GM10266 (cell line): ENCODE measurements at regions not wholly inside any gene's neighbourhood (a gene's known extent, or its start where the extent isn't known, plus 50 kb on each side); places are given as distances from the start of the nearest gene placed in this dataset.
A peak's percentile ranks its signal among the peaks of the same experiment; 100 is the strongest.

Experiments used
- DNase-seq: peaks from one replicate; pipeline ENCODE4 v3.0.0; 2012; ENCODE audit errors: extremely low spot score
- TF ChIP-seq, protein P1 (sequence below): IDR thresholded peaks from 2 replicates; pipeline ENCODE4 v1.5.1; 2012; ENCODE audit warnings: mild to moderate bottlenecking, low read depth; ENCODE audit not compliant: control insufficient read depth, insufficient read depth; ENCODE audit errors: missing control alignments

GRCh38 chr4:108466936-108467902, 153.2 kb upstream of the RPL34 start:
- TF ChIP-seq, protein P1, sequence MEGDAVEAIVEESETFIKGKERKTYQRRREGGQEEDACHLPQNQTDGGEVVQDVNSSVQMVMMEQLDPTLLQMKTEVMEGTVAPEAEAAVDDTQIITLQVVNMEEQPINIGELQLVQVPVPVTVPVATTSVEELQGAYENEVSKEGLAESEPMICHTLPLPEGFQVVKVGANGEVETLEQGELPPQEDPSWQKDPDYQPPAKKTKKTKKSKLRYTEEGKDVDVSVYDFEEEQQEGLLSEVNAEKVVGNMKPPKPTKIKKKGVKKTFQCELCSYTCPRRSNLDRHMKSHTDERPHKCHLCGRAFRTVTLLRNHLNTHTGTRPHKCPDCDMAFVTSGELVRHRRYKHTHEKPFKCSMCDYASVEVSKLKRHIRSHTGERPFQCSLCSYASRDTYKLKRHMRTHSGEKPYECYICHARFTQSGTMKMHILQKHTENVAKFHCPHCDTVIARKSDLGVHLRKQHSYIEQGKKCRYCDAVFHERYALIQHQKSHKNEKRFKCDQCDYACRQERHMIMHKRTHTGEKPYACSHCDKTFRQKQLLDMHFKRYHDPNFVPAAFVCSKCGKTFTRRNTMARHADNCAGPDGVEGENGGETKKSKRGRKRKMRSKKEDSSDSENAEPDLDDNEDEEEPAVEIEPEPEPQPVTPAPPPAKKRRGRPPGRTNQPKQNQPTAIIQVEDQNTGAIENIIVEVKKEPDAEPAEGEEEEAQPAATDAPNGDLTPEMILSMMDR: no peak

DNA sequence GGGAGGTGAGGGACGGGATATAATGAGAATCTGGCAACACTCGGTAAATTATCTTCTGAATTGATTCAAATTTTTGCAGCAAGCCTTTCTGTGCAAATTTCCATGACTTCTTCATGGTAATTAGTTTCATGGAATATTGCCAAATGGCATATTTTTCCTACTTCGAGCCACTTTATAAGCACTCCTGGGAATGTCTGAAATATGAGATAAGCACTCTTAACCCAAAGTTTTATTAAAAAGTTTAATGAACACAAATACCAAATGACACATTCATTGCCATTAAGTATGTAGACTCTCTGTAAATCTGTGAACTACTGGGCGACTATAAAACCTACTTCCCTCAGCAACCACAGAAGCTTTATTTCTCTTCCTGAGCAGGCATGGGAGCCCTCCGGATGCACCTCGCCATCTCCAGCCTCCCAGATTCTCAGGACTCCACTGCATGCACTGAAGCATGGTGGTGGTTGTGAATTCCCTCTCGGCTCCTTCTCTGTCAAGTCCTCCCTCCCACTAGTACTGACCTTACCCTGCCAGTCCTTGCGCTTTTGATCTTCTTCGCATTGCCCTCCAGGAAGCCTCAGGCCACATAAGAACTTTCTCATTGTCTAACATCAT, 154.4 kb upstream of the RPL34 start:
- TF ChIP-seq, protein P1: no peak
- no peak for DNase-seq

More at GRCh38 chr4:108466936-108467902, 153.2 kb upstream of the RPL34 start:
- DNase-seq: peak; percentile 8

DNA sequence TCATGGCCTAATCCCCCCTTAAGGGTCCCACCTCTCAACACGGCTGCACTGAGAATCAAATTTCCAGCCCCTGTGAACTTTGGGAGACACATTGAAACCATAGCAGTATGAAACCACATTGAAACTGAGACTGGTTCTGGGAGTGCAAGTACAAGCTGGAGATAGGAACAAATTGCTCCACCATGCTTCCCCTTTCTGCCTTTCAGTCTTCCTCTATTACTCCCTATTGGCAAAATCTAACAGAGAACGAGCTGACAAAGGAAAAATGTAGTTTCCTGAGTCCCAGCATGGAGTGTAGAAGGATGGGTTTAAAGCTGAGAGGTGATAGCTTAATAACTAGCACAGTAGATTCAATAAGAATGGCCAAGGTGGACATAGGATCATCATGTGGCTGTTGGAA, 161.7 kb upstream of the RPL34 start:
- no peak for DNase-seq
- TF ChIP-seq, protein P1: no peak

DNA sequence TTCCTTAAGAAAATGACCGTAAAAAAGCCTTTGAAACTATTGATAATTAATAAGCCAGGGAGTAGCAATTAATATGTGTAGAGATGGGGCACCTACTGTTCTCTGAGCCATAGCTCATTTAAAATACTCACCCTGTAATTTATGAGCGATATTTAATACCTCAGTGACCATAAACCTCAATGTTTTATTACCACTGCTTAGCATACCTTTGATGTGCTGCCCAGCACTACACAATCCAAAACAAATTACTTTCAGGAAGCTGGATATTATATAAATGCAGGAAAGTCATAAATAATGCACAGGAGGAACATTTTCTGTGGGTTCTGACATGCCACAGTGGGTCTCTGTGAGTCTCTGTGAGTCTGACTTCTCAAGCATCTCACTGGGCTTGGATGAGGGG, 166.1 kb upstream of the RPL34 start:
- TF ChIP-seq, protein P1: no peak
- DNase-seq: no peak

DNA sequence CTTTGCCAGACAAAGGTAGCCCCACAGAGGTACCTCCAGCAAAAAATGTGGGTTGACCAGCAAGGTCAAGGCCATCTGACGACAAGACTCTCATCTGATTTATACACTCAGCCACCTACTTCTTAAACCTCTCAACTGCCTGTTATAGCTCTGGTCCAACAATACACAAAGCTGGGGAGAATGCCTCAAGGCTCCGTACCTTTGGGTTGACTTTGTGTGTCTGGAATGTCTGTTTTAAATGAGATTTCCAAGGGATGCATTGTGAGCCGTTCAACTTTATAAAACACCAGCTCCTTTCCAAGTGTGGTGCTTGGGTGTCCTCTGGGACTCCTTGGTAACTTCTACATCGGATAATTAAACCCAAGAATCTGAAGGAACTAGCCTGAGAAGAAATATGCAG, 167.0 kb upstream of the RPL34 start:
- DNase-seq: no peak
- TF ChIP-seq, protein P1: no peak

DNA sequence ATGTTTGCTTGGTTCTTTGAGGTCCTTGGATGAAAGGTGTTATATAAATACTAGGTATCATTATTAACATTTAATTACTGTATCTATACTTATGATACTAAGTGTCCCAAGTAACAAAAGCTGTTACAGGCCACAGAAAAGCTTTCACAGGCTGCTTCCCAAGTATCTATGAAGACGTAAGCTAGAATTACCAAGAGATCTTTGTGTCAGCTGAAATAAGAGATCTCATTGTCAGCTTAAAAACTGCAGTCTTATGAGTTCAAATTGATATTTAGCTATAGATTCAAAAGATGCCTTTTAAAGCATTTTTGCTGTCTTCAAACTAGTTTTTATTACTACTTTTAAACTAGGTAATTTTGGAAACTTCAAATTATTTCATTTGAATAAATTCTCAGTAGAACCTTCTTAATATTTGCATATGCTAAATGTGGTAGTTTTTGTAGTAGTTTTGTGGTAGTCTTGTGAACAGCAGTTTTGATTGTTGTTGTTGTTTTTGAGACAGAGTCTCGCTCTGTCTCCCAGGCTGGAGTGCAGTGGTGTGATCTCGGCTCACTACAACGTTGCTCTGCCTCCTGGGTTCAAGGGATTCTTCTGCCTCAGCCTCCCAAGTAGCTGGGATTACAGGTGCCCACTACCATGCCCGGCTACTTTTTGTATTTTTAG, 170.0 kb upstream of the RPL34 start:
- TF ChIP-seq, protein P1: no peak
- DNase-seq: no peak
